ENCODE measurements at regions not wholly inside any gene's neighbourhood (a gene's known extent, or its start where the extent isn't known, plus 50 kb on each side); places are given as distances from the start of the nearest gene placed in this dataset.

DNA sequence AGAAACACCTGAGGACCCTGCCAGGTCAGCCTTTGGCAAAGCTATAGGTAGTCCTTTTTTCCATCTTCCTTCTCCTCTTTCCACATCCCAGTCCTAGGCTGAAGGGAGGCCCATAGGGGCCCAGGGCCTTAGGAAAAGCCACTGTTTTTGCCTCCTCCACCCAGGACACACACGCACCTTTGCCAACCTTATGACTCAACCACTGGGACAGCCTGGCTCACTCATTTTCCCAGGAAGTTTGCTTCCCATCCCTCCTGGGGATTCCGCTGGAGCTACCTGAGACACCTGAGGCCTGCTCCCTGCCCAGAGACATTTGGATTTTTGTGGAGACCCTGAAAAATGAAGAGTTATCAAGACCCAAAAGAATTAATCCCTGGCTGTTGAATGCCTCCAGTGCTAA, 273.4 kb upstream of the SIX2 start:
- no peak for TF ChIP-seq EZH2 (IDR thresholded peaks at IDR 0.05; ENCODE audit: low read length)
- TF ChIP-seq, protein P1, sequence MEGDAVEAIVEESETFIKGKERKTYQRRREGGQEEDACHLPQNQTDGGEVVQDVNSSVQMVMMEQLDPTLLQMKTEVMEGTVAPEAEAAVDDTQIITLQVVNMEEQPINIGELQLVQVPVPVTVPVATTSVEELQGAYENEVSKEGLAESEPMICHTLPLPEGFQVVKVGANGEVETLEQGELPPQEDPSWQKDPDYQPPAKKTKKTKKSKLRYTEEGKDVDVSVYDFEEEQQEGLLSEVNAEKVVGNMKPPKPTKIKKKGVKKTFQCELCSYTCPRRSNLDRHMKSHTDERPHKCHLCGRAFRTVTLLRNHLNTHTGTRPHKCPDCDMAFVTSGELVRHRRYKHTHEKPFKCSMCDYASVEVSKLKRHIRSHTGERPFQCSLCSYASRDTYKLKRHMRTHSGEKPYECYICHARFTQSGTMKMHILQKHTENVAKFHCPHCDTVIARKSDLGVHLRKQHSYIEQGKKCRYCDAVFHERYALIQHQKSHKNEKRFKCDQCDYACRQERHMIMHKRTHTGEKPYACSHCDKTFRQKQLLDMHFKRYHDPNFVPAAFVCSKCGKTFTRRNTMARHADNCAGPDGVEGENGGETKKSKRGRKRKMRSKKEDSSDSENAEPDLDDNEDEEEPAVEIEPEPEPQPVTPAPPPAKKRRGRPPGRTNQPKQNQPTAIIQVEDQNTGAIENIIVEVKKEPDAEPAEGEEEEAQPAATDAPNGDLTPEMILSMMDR (optimal IDR thresholded peaks at IDR 0.05 in 1 of 3, IDR thresholded peaks at IDR 0.05 in 1 of 3, conservative IDR thresholded peaks at IDR 0.05 in 1 of 3; ENCODE audit: extremely low read depth in 1 of 3, insufficient read depth in 2 of 3, low read length in 3 of 3) = no peak
- Histone ChIP-seq H3K79me2 (ENCODE audit: control insufficient read depth, insufficient read depth, low read length) (no peaks in the 10 kb centered on the region), H3K4me1 (ENCODE audit: control insufficient read depth, extremely low read depth, insufficient read depth, low read length) (peaks cover 2% of the 10 kb centered on the region), H3K36me3 (ENCODE audit: control insufficient read depth in 2 of 2, extremely low read depth in 1 of 2, insufficient read depth in 2 of 2, low read length in 2 of 2) (no peaks in the 10 kb centered on the region), H3K9me1 (ENCODE audit: control insufficient read depth, extremely low read depth, insufficient read depth, low read length) (no peaks in the 10 kb centered on the region), H3K9me3 (ENCODE audit: control insufficient read depth, low read depth, low read length) (no peaks in the 10 kb centered on the region), H3K4me3 (ENCODE audit: control insufficient read depth in 2 of 3, extremely low read depth in 1 of 3, insufficient read depth in 2 of 3, low read depth in 1 of 3, low read length in 3 of 3) (no peak overlapping the region), H3K27me3 (ENCODE audit: control insufficient read depth, extremely low read depth, insufficient read depth, low read length) (peaks cover 5% of the 10 kb centered on the region), H3K27ac (ENCODE audit: control insufficient read depth, insufficient read depth, low read length) (no peak overlapping the region), H3K4me2 (ENCODE audit: control insufficient read depth, extremely low read depth, insufficient read depth, low read depth, low read length) (no peak overlapping the region), H2AFZ (ENCODE audit: control insufficient read depth, low read length) (no peak overlapping the region), H4K20me1 (ENCODE audit: control insufficient read depth, extremely low read depth, insufficient read depth, low read length) (no peaks in the 10 kb centered on the region), H3K9ac (ENCODE audit: control insufficient read depth, extremely low read depth, insufficient read depth, low read length) (no peak overlapping the region)
- DNase-seq (ENCODE audit: low read depth, low spot score) (no peak), FAIRE-seq (no peak)
- dilution Hi-C loops (cut with MboI; ENCODE audit: extremely low pct_ligation_motif_present, low sequenced_read_pairs) = no loop called here

DNA sequence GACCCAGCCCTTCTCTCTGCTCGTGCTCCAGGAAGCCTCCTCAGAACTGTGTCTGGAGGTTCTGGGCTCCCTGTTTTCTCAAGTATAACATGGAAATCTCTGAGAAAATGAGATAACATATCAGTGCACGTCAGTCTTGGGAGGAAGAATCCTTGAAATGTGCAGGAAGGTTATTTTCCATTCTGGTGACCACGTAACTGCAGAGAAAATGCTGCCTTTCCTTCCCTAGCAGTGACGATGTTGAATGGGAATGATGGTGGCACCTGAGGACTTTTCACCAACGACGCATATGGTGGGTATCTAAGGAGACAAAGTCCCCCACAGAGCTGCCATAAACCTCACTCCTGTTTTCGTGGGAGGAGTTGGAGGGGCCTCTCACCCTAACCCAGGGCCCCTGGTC, 272.1 kb upstream of the SIX2 start:
- Histone ChIP-seq H2AFZ (ENCODE audit: control insufficient read depth, low read length) (no peak overlapping the region), H3K9ac (ENCODE audit: control insufficient read depth, extremely low read depth, insufficient read depth, low read length) (no peak overlapping the region), H3K79me2 (ENCODE audit: control insufficient read depth, insufficient read depth, low read length) (no peaks in the 10 kb centered on the region), H3K9me3 (ENCODE audit: control insufficient read depth, low read depth, low read length) (no peaks in the 10 kb centered on the region), H3K27ac (ENCODE audit: control insufficient read depth, insufficient read depth, low read length) (no peak overlapping the region), H3K27me3 (ENCODE audit: control insufficient read depth, extremely low read depth, insufficient read depth, low read length) (peaks cover 5% of the 10 kb centered on the region), H3K9me1 (ENCODE audit: control insufficient read depth, extremely low read depth, insufficient read depth, low read length) (no peaks in the 10 kb centered on the region), H4K20me1 (ENCODE audit: control insufficient read depth, extremely low read depth, insufficient read depth, low read length) (no peaks in the 10 kb centered on the region), H3K4me1 (ENCODE audit: control insufficient read depth, extremely low read depth, insufficient read depth, low read length) (peaks cover 2% of the 10 kb centered on the region), H3K36me3 (ENCODE audit: control insufficient read depth in 2 of 2, extremely low read depth in 1 of 2, insufficient read depth in 2 of 2, low read length in 2 of 2) (no peaks in the 10 kb centered on the region), H3K4me3 (ENCODE audit: control insufficient read depth in 2 of 3, extremely low read depth in 1 of 3, insufficient read depth in 2 of 3, low read depth in 1 of 3, low read length in 3 of 3) (no peak overlapping the region), H3K4me2 (ENCODE audit: control insufficient read depth, extremely low read depth, insufficient read depth, low read depth, low read length) (no peak overlapping the region)
- DNase-seq (ENCODE audit: low read depth, low spot score) (no peak), FAIRE-seq (no peak)
- dilution Hi-C loops (cut with MboI; ENCODE audit: extremely low pct_ligation_motif_present, low sequenced_read_pairs) = no loop called here
- TF ChIP-seq EZH2 (IDR thresholded peaks at IDR 0.05; ENCODE audit: low read length) = no peak
- TF ChIP-seq, protein P1 (optimal IDR thresholded peaks at IDR 0.05 in 1 of 3, IDR thresholded peaks at IDR 0.05 in 1 of 3, conservative IDR thresholded peaks at IDR 0.05 in 1 of 3; ENCODE audit: extremely low read depth in 1 of 3, insufficient read depth in 2 of 3, low read length in 3 of 3) = no peak

All from keratinocyte (primary cell).